ENCODE measurements at regions not wholly inside any gene's neighbourhood (a gene's known extent, or its start where the extent isn't known, plus 50 kb on each side); places are given as distances from the start of the nearest gene placed in this dataset.

- Mint-ChIP-seq H3K4me1 (peaks cover 4% of the 10 kb centered on the region), H3K36me3 (no peaks in the 10 kb centered on the region), H3K4me3 (no peak overlapping the region), H3K27ac (no peak overlapping the region), H3K9me3 (no peaks in the 10 kb centered on the region), H3K27me3 (ENCODE audit: low read depth) (no peaks in the 10 kb centered on the region)
- DNase-seq (ENCODE audit: low spot score) (no peak), ATAC-seq (no peak)
- no peak for TF ChIP-seq STAT6 (CRISPR knock-in tag; conservative IDR thresholded peaks at IDR 0.05; ENCODE audit: low read depth)
- no peak for TF ChIP-seq CBFB (CRISPR knock-in tag; IDR thresholded peaks at IDR 0.05; ENCODE audit: low read depth)
- no peak for TF ChIP-seq FOXK1 (CRISPR knock-in tag; IDR thresholded peaks at IDR 0.05)
- no peak for TF ChIP-seq NR3C1 (CRISPR knock-in tag; conservative IDR thresholded peaks at IDR 0.05; ENCODE audit: low read depth)
- TF ChIP-seq ZNF396 (CRISPR knock-in tag; IDR thresholded peaks at IDR 0.05; ENCODE audit: borderline replicate concordance) = no peak
- TF ChIP-seq NR1H2 (CRISPR knock-in tag; IDR thresholded peaks at IDR 0.05) = no peak
- no peak for TF ChIP-seq KAT7 (CRISPR knock-in tag; IDR thresholded peaks at IDR 0.05; ENCODE audit: borderline replicate concordance)
- no peak for TF ChIP-seq NFYB (CRISPR knock-in tag; conservative IDR thresholded peaks at IDR 0.05; ENCODE audit: low read depth)
- TF ChIP-seq MAX (CRISPR knock-in tag; IDR thresholded peaks at IDR 0.05) = no peak
- no peak for TF ChIP-seq ZNF317 (CRISPR knock-in tag; IDR thresholded peaks at IDR 0.05; ENCODE audit: borderline replicate concordance, low read depth)
- TF ChIP-seq, protein P1, sequence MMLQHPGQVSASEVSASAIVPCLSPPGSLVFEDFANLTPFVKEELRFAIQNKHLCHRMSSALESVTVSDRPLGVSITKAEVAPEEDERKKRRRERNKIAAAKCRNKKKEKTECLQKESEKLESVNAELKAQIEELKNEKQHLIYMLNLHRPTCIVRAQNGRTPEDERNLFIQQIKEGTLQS (CRISPR knock-in tag; conservative IDR thresholded peaks at IDR 0.05) = no peak
- TF ChIP-seq, protein P2, sequence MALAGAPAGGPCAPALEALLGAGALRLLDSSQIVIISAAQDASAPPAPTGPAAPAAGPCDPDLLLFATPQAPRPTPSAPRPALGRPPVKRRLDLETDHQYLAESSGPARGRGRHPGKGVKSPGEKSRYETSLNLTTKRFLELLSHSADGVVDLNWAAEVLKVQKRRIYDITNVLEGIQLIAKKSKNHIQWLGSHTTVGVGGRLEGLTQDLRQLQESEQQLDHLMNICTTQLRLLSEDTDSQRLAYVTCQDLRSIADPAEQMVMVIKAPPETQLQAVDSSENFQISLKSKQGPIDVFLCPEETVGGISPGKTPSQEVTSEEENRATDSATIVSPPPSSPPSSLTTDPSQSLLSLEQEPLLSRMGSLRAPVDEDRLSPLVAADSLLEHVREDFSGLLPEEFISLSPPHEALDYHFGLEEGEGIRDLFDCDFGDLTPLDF (CRISPR knock-in tag; IDR thresholded peaks at IDR 0.05) = no peak
- TF ChIP-seq FOXP1 (CRISPR knock-in tag; IDR thresholded peaks at IDR 0.05; ENCODE audit: borderline replicate concordance) = no peak
- ChIA-PET POLR2A (no interaction called here), CTCF (no interaction called here)
Observed at GRCh38 chr3:88963003-88963402, 144.4 kb upstream of the EPHA3 start.

- ATAC-seq (no peak), DNase-seq (ENCODE audit: low spot score) (no peak)
- Mint-ChIP-seq H3K4me3 (no peak overlapping the region), H3K4me1 (no peaks in the 10 kb centered on the region), H3K27me3 (ENCODE audit: low read depth) (no peaks in the 10 kb centered on the region), H3K36me3 (0 out of 2 replicates have a peak, but pooled peaks cover under 1% of the 10 kb centered on the region), H3K9me3 (peaks cover 1% of the 10 kb centered on the region), H3K27ac (no peak overlapping the region)
- ChIA-PET CTCF (no interaction called here), POLR2A (no interaction called here)
- TF ChIP-seq NFATC4 (CRISPR knock-in tag; IDR thresholded peaks at IDR 0.05) (no peak), NFE2L1 (CRISPR knock-in tag; IDR thresholded peaks at IDR 0.05) (no peak), JUN (CRISPR knock-in tag; IDR thresholded peaks at IDR 0.05) (no peak), ZNF671 (CRISPR knock-in tag; IDR thresholded peaks at IDR 0.05) (no peak), ARID4B (CRISPR knock-in tag; IDR thresholded peaks at IDR 0.05; ENCODE audit: borderline replicate concordance) (no peak), ZNF138 (CRISPR knock-in tag; conservative IDR thresholded peaks at IDR 0.05) (no peak), HMGA2 (CRISPR knock-in tag; IDR thresholded peaks at IDR 0.05) (no peak), GTF2I (CRISPR knock-in tag; conservative IDR thresholded peaks at IDR 0.05) (no peak), IRF2 (CRISPR knock-in tag; IDR thresholded peaks at IDR 0.05; ENCODE audit: borderline replicate concordance, low read depth) (no peak), ZNF532 (CRISPR knock-in tag; IDR thresholded peaks at IDR 0.05; ENCODE audit: borderline replicate concordance) (no peak)
Observed at GRCh38 chr3:88979760-88980159, 127.7 kb upstream of the EPHA3 start.

Data from WTC11 (cell line).